SK-N-SH (cell line): ENCODE measurements at regions not wholly inside any gene's neighbourhood (a gene's known extent, or its start where the extent isn't known, plus 50 kb on each side); places are given as distances from the start of the nearest gene placed in this dataset.

Experiments
- CHD2 ChIP-seq: fragments of 150-350 bp; IDR thresholded peaks from 2 replicates; pipeline ENCODE4 v1.6.1; 2018; ENCODE audit warnings: low read length; ENCODE audit not compliant: partially characterized antibody
- EP300 ChIP-seq, 2 experiments: IDR thresholded peaks; 2 replicates each; pipeline versions ENCODE4 v1.4.0 to v1.6.1; 2012; ENCODE audit warnings: borderline replicate concordance in 1 of 2, low read depth in 1 of 2, low read length in 1 of 2
- FOXM1 ChIP-seq: IDR thresholded peaks from 2 replicates; pipeline ENCODE4 v1.4.0; 2012; ENCODE audit warnings: low read depth, mild to moderate bottlenecking
- POLR2AphosphoS5 ChIP-seq: IDR thresholded peaks from 2 replicates; pipeline ENCODE4 v1.6.1; 2012; ENCODE audit warnings: low read depth, low read length
- SIN3A ChIP-seq: IDR thresholded peaks from 2 replicates; pipeline ENCODE4 v1.6.1; 2012; ENCODE audit warnings: low read depth, mild to moderate bottlenecking, low read length, moderate library complexity, borderline replicate concordance
- TEAD4 ChIP-seq: IDR thresholded peaks from 2 replicates; pipeline ENCODE4 v1.4.0; 2012; ENCODE audit warnings: mild to moderate bottlenecking, borderline replicate concordance; ENCODE audit not compliant: insufficient read depth
- TF ChIP-seq, protein P1 (sequence below): IDR thresholded peaks from 2 replicates; pipeline ENCODE4 v1.4.0; 2012; ENCODE audit warnings: low read depth, borderline replicate concordance

DNA sequence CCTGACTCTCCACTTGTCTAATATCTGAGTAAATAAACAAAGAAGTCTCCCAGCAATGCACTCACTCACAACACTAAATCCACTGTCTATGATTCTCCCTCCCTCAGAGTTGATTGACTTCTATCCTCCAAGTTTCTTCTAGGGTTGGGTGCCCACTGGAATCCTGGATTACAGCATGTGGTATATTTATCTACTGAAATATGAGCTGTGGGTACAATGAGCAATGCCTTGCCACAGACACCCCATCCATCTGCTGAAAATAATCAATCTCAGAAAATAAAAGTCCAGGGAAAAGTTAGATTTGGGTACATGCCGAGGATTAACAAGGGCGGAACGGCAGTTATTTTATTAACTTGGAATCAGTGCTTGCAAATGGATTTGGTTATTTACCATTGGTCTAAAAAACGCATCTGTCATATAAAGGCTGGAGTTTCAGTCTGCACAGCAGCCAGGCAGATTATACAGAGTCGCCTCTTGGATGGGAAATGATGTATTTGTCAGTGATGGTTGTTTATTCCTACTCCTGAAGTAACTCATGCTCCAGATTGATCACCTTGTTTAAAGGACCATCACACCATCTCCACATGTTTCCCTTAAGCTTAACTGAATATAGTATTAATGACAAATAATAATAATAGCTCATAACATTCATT, 193.9 kb upstream of the SOX9 start:
- TF ChIP-seq SIN3A = no peak
- TF ChIP-seq, protein P1, sequence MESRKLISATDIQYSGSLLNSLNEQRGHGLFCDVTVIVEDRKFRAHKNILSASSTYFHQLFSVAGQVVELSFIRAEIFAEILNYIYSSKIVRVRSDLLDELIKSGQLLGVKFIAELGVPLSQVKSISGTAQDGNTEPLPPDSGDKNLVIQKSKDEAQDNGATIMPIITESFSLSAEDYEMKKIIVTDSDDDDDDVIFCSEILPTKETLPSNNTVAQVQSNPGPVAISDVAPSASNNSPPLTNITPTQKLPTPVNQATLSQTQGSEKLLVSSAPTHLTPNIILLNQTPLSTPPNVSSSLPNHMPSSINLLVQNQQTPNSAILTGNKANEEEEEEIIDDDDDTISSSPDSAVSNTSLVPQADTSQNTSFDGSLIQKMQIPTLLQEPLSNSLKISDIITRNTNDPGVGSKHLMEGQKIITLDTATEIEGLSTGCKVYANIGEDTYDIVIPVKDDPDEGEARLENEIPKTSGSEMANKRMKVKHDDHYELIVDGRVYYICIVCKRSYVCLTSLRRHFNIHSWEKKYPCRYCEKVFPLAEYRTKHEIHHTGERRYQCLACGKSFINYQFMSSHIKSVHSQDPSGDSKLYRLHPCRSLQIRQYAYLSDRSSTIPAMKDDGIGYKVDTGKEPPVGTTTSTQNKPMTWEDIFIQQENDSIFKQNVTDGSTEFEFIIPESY = no peak
- no peak for TF ChIP-seq POLR2AphosphoS5
- TF ChIP-seq FOXM1 = no peak
- TF ChIP-seq TEAD4 = no peak
- TF ChIP-seq CHD2 = no peak
- no peak for TF ChIP-seq EP300 (IDR thresholded peaks at IDR 0.05; ENCODE audit: borderline replicate concordance in 1 of 2, low read depth in 1 of 2, low read length in 1 of 2)
